ENCODE measurements at regions not wholly inside any gene's neighbourhood (a gene's known extent, or its start where the extent isn't known, plus 50 kb on each side); places are given as distances from the start of the nearest gene placed in this dataset.

- H3K4me1 ChIP-seq, result no peaks in the 10 kb centered on the region
- 58 to 60% methylated on average over 3 of the region's 3 CpGs for WGBS, 2 donors
- H3K4me3 ChIP-seq, result no peak overlapping the region
- H3K36me3 ChIP-seq (ENCODE audit: low read depth, missing control alignments), result no peaks in the 10 kb centered on the region
- TF ChIP-seq POLR2A (IDR thresholded peaks at IDR 0.05) (no peak), CTCF (IDR thresholded peaks at IDR 0.05) (no peak)
- intact Hi-C loops (cut with DNase I; ENCODE audit: low total_unique reads), result no loop called here
- DNase-seq, result no peak
- no peaks in the 10 kb centered on the region for H3K27me3 ChIP-seq
- no peaks in the 10 kb centered on the region for H3K9me3 ChIP-seq
- no peak overlapping the region for H3K27ac ChIP-seq
Observed at GRCh38 chr5:29758986-29759421, 1434.5 kb upstream of the CDH6 start.

- H3K27ac ChIP-seq, result no peak overlapping the region
- no peaks in the 10 kb centered on the region for H3K4me1 ChIP-seq
- DNase-seq, result no peak
- no peaks in the 10 kb centered on the region for H3K9me3 ChIP-seq
- WGBS, 2 donors, result 60 to 71% methylated on average over 2 of the region's 2 CpGs
- no peaks in the 10 kb centered on the region for H3K36me3 ChIP-seq (ENCODE audit: low read depth, missing control alignments)
- H3K27me3 ChIP-seq, result no peaks in the 10 kb centered on the region
- no peak for TF ChIP-seq POLR2A (IDR thresholded peaks at IDR 0.05)
- no peak overlapping the region for H3K4me3 ChIP-seq
- intact Hi-C loops (cut with DNase I; ENCODE audit: low total_unique reads), result no loop called here
Observed at GRCh38 chr5:29750453-29750852, 1443.0 kb upstream of the CDH6 start.

- Histone ChIP-seq H3K27me3 (no peaks in the 10 kb centered on the region), H3K4me1 (no peaks in the 10 kb centered on the region), H3K4me3 (no peak overlapping the region), H3K9me3 (no peaks in the 10 kb centered on the region), H3K27ac (no peak overlapping the region), H3K36me3 (ENCODE audit: low read depth, missing control alignments) (no peaks in the 10 kb centered on the region)
- no peak for TF ChIP-seq POLR2A (IDR thresholded peaks at IDR 0.05)
- TF ChIP-seq CTCF (IDR thresholded peaks at IDR 0.05), result no peak
- intact Hi-C loops (cut with DNase I; ENCODE audit: low total_unique reads), result no loop called here
- no peak for DNase-seq
- WGBS, 2 donors, result 79 to 92% methylated on average over 3 of the region's 3 CpGs
Observed at GRCh38 chr5:29744618-29745017, 1448.9 kb upstream of the CDH6 start.

- no peak for DNase-seq
- no peaks in the 10 kb centered on the region for H3K36me3 ChIP-seq (ENCODE audit: low read depth, missing control alignments)
- H3K27ac ChIP-seq, result no peak overlapping the region
- no peak for TF ChIP-seq CTCF (IDR thresholded peaks at IDR 0.05)
- TF ChIP-seq POLR2A (IDR thresholded peaks at IDR 0.05), result no peak
- H3K4me3 ChIP-seq, result no peak overlapping the region
- H3K4me1 ChIP-seq, result no peaks in the 10 kb centered on the region
- H3K27me3 ChIP-seq, result no peaks in the 10 kb centered on the region
- no peaks in the 10 kb centered on the region for H3K9me3 ChIP-seq
- intact Hi-C loops (cut with DNase I; ENCODE audit: low total_unique reads), result no loop called here
Observed at GRCh38 chr5:29720954-29721353, 1472.5 kb upstream of the CDH6 start.

GRCh38 chr5:29719171-29719570 lies 1474.3 kb upstream of the CDH6 start:
- TF ChIP-seq POLR2A (IDR thresholded peaks at IDR 0.05) (no peak), CTCF (IDR thresholded peaks at IDR 0.05) (no peak)
- Histone ChIP-seq H3K9me3 (no peaks in the 10 kb centered on the region), H3K27me3 (no peaks in the 10 kb centered on the region), H3K4me1 (no peaks in the 10 kb centered on the region), H3K4me3 (no peak overlapping the region), H3K27ac (no peak overlapping the region), H3K36me3 (ENCODE audit: low read depth, missing control alignments) (no peaks in the 10 kb centered on the region)
- DNase-seq, result no peak
- WGBS, 2 donors, result 72 to 86% methylated on average over 3 of the region's 3 CpGs
- intact Hi-C loops (cut with DNase I; ENCODE audit: low total_unique reads), result no loop called here

Measured in testis (tissue), 2 donors.